Caco-2 (cell line): ENCODE measurements at regions not wholly inside any gene's neighbourhood (a gene's known extent, or its start where the extent isn't known, plus 50 kb on each side); places are given as distances from the start of the nearest gene placed in this dataset.

ENCODE experiments used
- BruUV-seq: library from RNA; stranded (reverse); fragments of 400-500 nt; replicated peaks from 2 replicates; lab custom pipeline; 2021; lab: Mats Ljungman, UMichigan
- CTCF ChIA-PET: fragments of 300-600 bp; sonication (Branson Sonifier 250); formaldehyde crosslinking; loops from one replicate; lab custom pipeline; 2022; ENCODE audit warnings: antibody characterized with exemption; lab: Charles Lee
- POLR2A ChIA-PET: fragments of 300-600 bp; sonication (Branson Sonifier 250); formaldehyde crosslinking; loops from one replicate; lab custom pipeline; 2022; ENCODE audit warnings: antibody characterized with exemption; lab: Charles Lee
- DNase-seq, 2 experiments: peaks; one replicate each; pipeline versions ENCODE4 v3.0.0 to v3.0.0-alpha.2; 2020 to 2022
- H3K27me3 ChIP-seq: replicated peaks from 2 replicates; pipeline ENCODE4 v1.6.0; 2011; ENCODE audit warnings: low read length; ENCODE audit not compliant: control insufficient read depth, insufficient read depth
- H3K36me3 ChIP-seq: 2 replicates; pipeline ENCODE4 v1.5.1; 2011; ENCODE audit warnings: low read length; ENCODE audit not compliant: control insufficient read depth, insufficient read depth
- H3K4me1 ChIP-seq: fragments of 250-450 bp; sonication (Bioruptor Pico); 2 replicates; pipeline ENCODE4 v1.5.1; 2020; ENCODE audit warnings: mild to moderate bottlenecking
- H3K4me3 ChIP-seq: 2 replicates; pipeline ENCODE4 v1.5.1; 2011; ENCODE audit warnings: low read depth, mild to moderate bottlenecking, control low read depth, low read length
- H3K9me3 ChIP-seq: fragments of 250-450 bp; sonication (Bioruptor Pico); 2 replicates; pipeline ENCODE4 v1.5.1; 2020; ENCODE audit warnings: mild to moderate bottlenecking, moderate library complexity
- H3K27ac Mint-ChIP-seq: one replicate; pipeline ENCODE4 v1.8.0; 2022; ENCODE audit warnings: mixed read lengths; ENCODE audit not compliant: unreplicated experiment
- H3K27me3 Mint-ChIP-seq: one replicate; pipeline ENCODE4 v1.8.0; 2022; ENCODE audit warnings: mixed read lengths; ENCODE audit not compliant: insufficient read depth, unreplicated experiment
- H3K36me3 Mint-ChIP-seq: one replicate; pipeline ENCODE4 v1.8.0; 2022; ENCODE audit warnings: mild to moderate bottlenecking, mixed read lengths; ENCODE audit not compliant: insufficient read depth, unreplicated experiment
- H3K4me1 Mint-ChIP-seq: one replicate; pipeline ENCODE4 v1.8.0; 2022; ENCODE audit warnings: low read depth, mixed read lengths; ENCODE audit not compliant: unreplicated experiment
- H3K4me3 Mint-ChIP-seq: one replicate; pipeline ENCODE4 v1.8.0; 2022; ENCODE audit warnings: mild to moderate bottlenecking, moderate library complexity, mixed read lengths; ENCODE audit not compliant: unreplicated experiment
- H3K9me3 Mint-ChIP-seq: one replicate; pipeline ENCODE4 v1.8.0; 2022; ENCODE audit warnings: mixed read lengths; ENCODE audit not compliant: unreplicated experiment
- CTCF ChIP-seq, 2 experiments: fragments of 200-600 bp in 1 of 2; IDR thresholded peaks; 1 replicate in 1 of 2; 2 replicates in 1 of 2; pipeline versions ENCODE4 v1.5.1 to v1.8.0; 2011 to 2022; ENCODE audit warnings: antibody characterized with exemption in 1 of 2, control low read depth in 1 of 2, inconsistent platforms in 1 of 2, low read depth in 1 of 2, low read length in 1 of 2, mild to moderate bottlenecking in 1 of 2, moderate library complexity in 1 of 2; ENCODE audit not compliant: insufficient read depth in 1 of 2, severe bottlenecking in 1 of 2, unreplicated experiment in 1 of 2
- intact Hi-C: fragments of 100-400 bp; cut with micrococcal nuclease; formaldehyde crosslinking; loops from one replicate; pipeline ENCODE4 v1.10.0; 2022; ENCODE audit not compliant: unreplicated experiment

- H3K27me3 Mint-ChIP-seq, result no peaks in the 10 kb centered on the region
- no peak overlapping the region for H3K27ac Mint-ChIP-seq
- 0 out of 2 replicates have a peak, but pooled peaks cover 8% of the 10 kb centered on the region for H3K9me3 ChIP-seq
- ChIA-PET CTCF (no interaction called here), POLR2A (no interaction called here)
- no peaks in the 10 kb centered on the region for H3K36me3 Mint-ChIP-seq
- intact Hi-C loops, result no loop called here
- no peak overlapping the region for H3K4me3 ChIP-seq
- DNase-seq, result no peak
- no TSS peak for BruUV-seq
- H3K4me3 Mint-ChIP-seq, result no peak overlapping the region
- peaks cover 26% of the 10 kb centered on the region for H3K9me3 Mint-ChIP-seq
- no peaks in the 10 kb centered on the region for H3K4me1 ChIP-seq
- H3K27me3 ChIP-seq, result no peaks in the 10 kb centered on the region
- no peak for TF ChIP-seq CTCF (IDR thresholded peaks at IDR 0.05; ENCODE audit: insufficient read depth in 1 of 2, low read depth in 1 of 2, low read length in 1 of 2, severe bottlenecking in 1 of 2, unreplicated experiment in 1 of 2)
- no peaks in the 10 kb centered on the region for H3K36me3 ChIP-seq
- H3K4me1 Mint-ChIP-seq, result no peaks in the 10 kb centered on the region
Observed at GRCh38 chr3:144402430-144402829, 430.8 kb downstream of the DIPK2A start.

DNA sequence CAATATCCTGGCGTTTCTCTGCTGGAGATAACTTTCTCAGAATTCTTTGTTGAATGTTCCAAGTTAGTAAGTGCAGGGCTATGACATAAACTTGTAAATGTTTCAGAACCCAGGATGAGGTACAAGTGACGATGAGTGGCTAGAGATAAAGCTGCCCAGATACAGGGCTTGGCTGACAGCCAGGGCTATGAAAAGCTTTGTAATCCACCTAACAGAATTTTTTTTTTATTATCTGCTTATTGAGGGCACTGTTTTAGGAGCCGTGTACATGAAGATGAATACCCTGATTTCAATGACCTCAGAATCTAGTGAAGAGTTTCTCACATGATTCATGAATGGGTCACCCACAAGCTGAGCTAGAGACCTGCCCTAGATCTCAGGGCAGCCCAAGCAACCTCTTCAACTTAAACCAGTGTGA is 431.4 kb downstream of the DIPK2A start:
- BruUV-seq, result no TSS peak
- ChIA-PET POLR2A (no interaction called here), CTCF (no interaction called here)
- no peaks in the 10 kb centered on the region for H3K36me3 Mint-ChIP-seq
- Histone ChIP-seq H3K36me3 (no peaks in the 10 kb centered on the region), H3K27me3 (no peaks in the 10 kb centered on the region), H3K9me3 (0 out of 2 replicates have a peak, but pooled peaks cover 8% of the 10 kb centered on the region), H3K4me1 (no peaks in the 10 kb centered on the region), H3K4me3 (no peak overlapping the region)
- H3K9me3 Mint-ChIP-seq, result peaks cover 26% of the 10 kb centered on the region
- intact Hi-C loops, result no loop called here
- no peaks in the 10 kb centered on the region for H3K27me3 Mint-ChIP-seq
- H3K27ac Mint-ChIP-seq, result no peak overlapping the region
- no peak for TF ChIP-seq CTCF (IDR thresholded peaks at IDR 0.05; ENCODE audit: insufficient read depth in 1 of 2, low read depth in 1 of 2, low read length in 1 of 2, severe bottlenecking in 1 of 2, unreplicated experiment in 1 of 2)
- H3K4me3 Mint-ChIP-seq, result no peak overlapping the region
- no peaks in the 10 kb centered on the region for H3K4me1 Mint-ChIP-seq
- DNase-seq, result no peak

- Histone ChIP-seq H3K4me3 (no peak overlapping the region), H3K9me3 (no peaks in the 10 kb centered on the region), H3K36me3 (no peaks in the 10 kb centered on the region), H3K4me1 (no peaks in the 10 kb centered on the region), H3K27me3 (no peaks in the 10 kb centered on the region)
- Mint-ChIP-seq H3K36me3 (no peaks in the 10 kb centered on the region), H3K27me3 (no peaks in the 10 kb centered on the region), H3K27ac (no peak overlapping the region), H3K4me1 (no peaks in the 10 kb centered on the region), H3K9me3 (peaks cover 9% of the 10 kb centered on the region), H3K4me3 (no peak overlapping the region)
- no TSS peak for BruUV-seq
- ChIA-PET CTCF (no interaction called here), POLR2A (no interaction called here)
- TF ChIP-seq CTCF (IDR thresholded peaks at IDR 0.05; ENCODE audit: insufficient read depth in 1 of 2, low read depth in 1 of 2, low read length in 1 of 2, severe bottlenecking in 1 of 2, unreplicated experiment in 1 of 2), result no peak
- intact Hi-C loops, result no loop called here
- no peak for DNase-seq
Observed at GRCh38 chr3:144407335-144407734, 435.7 kb downstream of the DIPK2A start.
